HepG2 (cell line): ENCODE measurements at regions not wholly inside any gene's neighbourhood (a gene's known extent, or its start where the extent isn't known, plus 50 kb on each side); places are given as distances from the start of the nearest gene placed in this dataset.
"Not testable (repeated sequence)": the region's sequence is repeated elsewhere in the genome, so short reads cannot be mapped to it uniquely, and the experiment has no call there.

ENCODE experiments used
- ATAC-seq: fragments of 200-7000 bp; cut with Tn5 transposase; 3 replicates; pipeline ENCODE4 v1.9.1; 2020; ENCODE audit warnings: mild to moderate bottlenecking, moderate library complexity
- BruUV-seq: library from RNA; stranded (reverse); fragments of 400-500 nt; replicated peaks from 2 replicates; lab custom pipeline; 2021; lab: Mats Ljungman, UMichigan
- CTCF ChIA-PET: fragments of 300-600 bp; formaldehyde crosslinking; extraction: SDS; loops from one replicate; lab custom pipeline; 2021; ENCODE audit warnings: low total read pairs, inconsistent platforms, low intra/inter-chr PET ratio; lab: Yijun Ruan, JAX
- POLR2A ChIA-PET: fragments of 350-600 bp; sonication (Branson Sonifier 250); formaldehyde crosslinking; loops from one replicate; lab custom pipeline; 2020; ENCODE audit warnings: antibody characterized with exemption, inconsistent platforms; lab: Yijun Ruan, JAX
- DNase-seq: peaks from one replicate; pipeline ENCODE4 v3.0.0-alpha.2; 2015; ENCODE audit warnings: low spot score
- FAIRE-seq: peaks from 3 replicates; lab custom pipeline; 2011; peaks lifted over from hg19 to GRCh38; lab: Jason Lieb, UNC
- H2AFZ ChIP-seq: one replicate; pipeline ENCODE4 v1.6.1; 2011; ENCODE audit warnings: low read length, inconsistent platforms
- H3K27ac ChIP-seq: fragments of 300-600 bp; 3 replicates; pipeline ENCODE4 v1.8.0; 2011; ENCODE audit warnings: mixed run types, mild to moderate bottlenecking, mixed read lengths, low read length, inconsistent platforms; ENCODE audit not compliant: insufficient read depth; ENCODE audit errors: extremely low read length
- H3K27me3 ChIP-seq, 2 experiments: fragments of 200-600 bp in 1 of 2; 2 replicates in 1 of 2; 3 replicates in 1 of 2; pipeline versions ENCODE4 v1.6.0 to v1.8.0; 2011; ENCODE audit warnings: low read length in 2 of 2, mild to moderate bottlenecking in 2 of 2, moderate library complexity in 2 of 2, inconsistent platforms in 1 of 2; ENCODE audit not compliant: insufficient read depth in 2 of 2, control insufficient read depth in 1 of 2
- H3K36me3 ChIP-seq, 2 experiments: fragments of 200-600 bp in 1 of 2; replicated peaks in 1 of 2; 2 replicates in 1 of 2; 3 replicates in 1 of 2; pipeline versions ENCODE4 v1.5.1 to v1.8.0; 2011; ENCODE audit warnings: low read length in 2 of 2, inconsistent platforms in 1 of 2; ENCODE audit not compliant: insufficient read depth in 2 of 2, control insufficient read depth in 1 of 2
- H3K4me1 ChIP-seq: 2 replicates; pipeline ENCODE4 v1.5.1; 2012; ENCODE audit warnings: low read length, inconsistent platforms; ENCODE audit not compliant: insufficient read depth
- H3K4me2 ChIP-seq: 2 replicates; pipeline ENCODE4 v1.6.0; 2011; ENCODE audit warnings: low read depth, low read length, inconsistent platforms
- H3K4me3 ChIP-seq, 3 experiments: fragments of 200-600 bp in 1 of 3; sonication (generic), shearing (Covaris generic) in 1 of 3; replicated peaks in 1 of 3; 2 replicates each; pipeline ENCODE4 v1.5.1; 2011 to 2016; ENCODE audit warnings: low read length in 3 of 3, inconsistent platforms in 2 of 3, low read depth in 2 of 3, mild to moderate bottlenecking in 2 of 3, control low read depth in 1 of 3, mixed read lengths in 1 of 3; ENCODE audit not compliant: insufficient read depth in 1 of 3
- H3K79me2 ChIP-seq: one replicate; pipeline ENCODE4 v1.6.1; 2011; ENCODE audit warnings: low read length, inconsistent platforms; ENCODE audit not compliant: insufficient read depth
- H3K9ac ChIP-seq: 2 replicates; pipeline ENCODE4 v1.6.0; 2011; ENCODE audit warnings: mild to moderate bottlenecking, low read depth, low read length, inconsistent platforms; ENCODE audit not compliant: insufficient read depth
- H3K9me3 ChIP-seq: 2 replicates; pipeline ENCODE4 v1.5.1; 2012; ENCODE audit warnings: mild to moderate bottlenecking, low read length
- H4K20me1 ChIP-seq: 2 replicates; pipeline ENCODE4 v1.6.0; 2011; ENCODE audit warnings: inconsistent platforms, mild to moderate bottlenecking, low read length, moderate library complexity; ENCODE audit not compliant: insufficient read depth
- ARID3A ChIP-seq: IDR thresholded peaks from 2 replicates; pipeline ENCODE4 v1.6.1; 2012; ENCODE audit warnings: low read depth, low read length, improper control_type of control experiment
- U2AF2 ChIP-seq: fragments of 200-400 bp; formaldehyde crosslinking; IDR thresholded peaks from 2 replicates; pipeline ENCODE4 v1.6.1; 2017; ENCODE audit warnings: low read depth, mild to moderate bottlenecking, low read length
- WGBS: methylation state at CpG from one replicate; pipeline ENCODE4 v1.1.6; 2017; ENCODE audit warnings: low lambda C conversion rate; 5-methylcytosine and 5-hydroxymethylcytosine counted together
- in situ Hi-C: cut with HindIII; loops from 2 replicates; pipeline ENCODE4 v1.10.0; 2017; ENCODE audit warnings: low pct_unique_long_range_greater_than_20kb; ENCODE audit not compliant: extremely low pct_ligation_motif_present
- intact Hi-C: fragments of 100-400 bp; cut with micrococcal nuclease; formaldehyde crosslinking; loops from one replicate; pipeline ENCODE4 v1.10.0; 2022; ENCODE audit not compliant: unreplicated experiment

DNA sequence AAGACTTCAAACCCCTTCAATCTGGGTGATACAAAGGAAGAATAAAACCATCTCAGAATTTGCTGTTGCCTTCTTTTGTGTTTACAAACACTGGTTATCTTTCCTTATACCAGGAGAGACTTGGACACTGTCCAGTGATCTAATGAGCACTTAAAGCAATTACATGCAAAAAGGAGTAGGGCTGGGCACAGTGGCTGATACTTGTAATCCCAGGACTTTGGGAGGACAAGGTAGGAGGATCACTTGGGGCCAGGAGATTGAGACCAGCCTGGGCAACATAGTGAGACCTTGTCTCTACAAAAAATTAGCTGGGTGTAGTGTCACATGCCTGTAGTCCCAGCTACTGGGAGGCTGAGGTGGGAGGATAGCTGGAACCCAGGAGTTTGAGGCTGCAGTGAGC is 95.7 kb upstream of the DRD5 start:
- no peak for TF ChIP-seq ARID3A
- TF ChIP-seq U2AF2, result no peak
- Histone ChIP-seq H3K4me2 (no peak overlapping the region), H3K27ac (no peak overlapping the region), H3K9ac (no peak overlapping the region), H4K20me1 (no peaks in the 10 kb centered on the region), H3K4me3 (no peak overlapping the region), H2AFZ (no peak overlapping the region), H3K36me3 (no peaks in the 10 kb centered on the region), H3K4me1 (peaks cover 6% of the 10 kb centered on the region; the same call in 1 of the 2 replicates), H3K27me3 (no peaks in the 10 kb centered on the region), H3K79me2 (no peaks in the 10 kb centered on the region), H3K9me3 (no peaks in the 10 kb centered on the region)
- no peak for FAIRE-seq
- POLR2A ChIA-PET, result no interaction called here
- CTCF ChIA-PET, result no interaction called here
- ATAC-seq, result no peak
- BruUV-seq, result no TSS peak
- DNase-seq, result no peak
- in situ Hi-C loops (no loop called here), intact Hi-C loops (no loop called here)

GRCh38 chr4:9690636-9691237 is 90.7 kb upstream of the DRD5 start:
- WGBS, result 3% methylated on average over 9 of the region's 9 CpGs
- H3K27ac ChIP-seq, result peak overlapping the region; percentile 21
- BruUV-seq, CTCF ChIA-PET, intact Hi-C loops, H4K20me1 ChIP-seq, ATAC-seq, H3K79me2 ChIP-seq, H3K36me3 ChIP-seq, FAIRE-seq, DNase-seq, H2AFZ ChIP-seq, H3K9me3 ChIP-seq, in situ Hi-C loops, H3K27me3 ChIP-seq: not testable (repeated sequence)
- POLR2A ChIA-PET, result interaction anchor here (1.3 to 1.4 kb wide), 2 partner anchors 431 to 539 kb away, joined by 4 to 5 read pairs; no protein-coding TSS in a partner anchor
- peaks cover 11% of the 10 kb centered on the region; the same call in 1 of the 2 replicates for H3K4me1 ChIP-seq
- H3K4me2 ChIP-seq, result peak overlapping the region; percentile 93
- peak overlapping the region; percentile 62 to 77 (median 71) for H3K4me3 ChIP-seq
- peak overlapping the region; percentile 64; the same call in 1 of the 2 replicates for H3K9ac ChIP-seq
